ENCODE measurements at regions not wholly inside any gene's neighbourhood (a gene's known extent, or its start where the extent isn't known, plus 50 kb on each side); places are given as distances from the start of the nearest gene placed in this dataset.
A peak's percentile ranks its signal among the peaks of the same experiment; 100 is the strongest.

- intact Hi-C loops (cut with DNase I, micrococcal nuclease): no loop called here
- POLR2A ChIA-PET: no interaction called here
- Mint-ChIP-seq H3K4me3 (no peak overlapping the region), H3K4me1 (no peaks in the 10 kb centered on the region), H3K36me3 (ENCODE audit: low read depth) (no peaks in the 10 kb centered on the region), H3K27ac (no peak overlapping the region), H3K9me3 (ENCODE audit: low read depth) (no peaks in the 10 kb centered on the region), H3K27me3 (peaks cover 15% of the 10 kb centered on the region)
- no peak for DNase-seq
- CTCF ChIA-PET: no interaction called here
- ATAC-seq: no peak
These were observed 89.4 kb upstream of the DRD2 start for GRCh38 chr11:113564527-113565130.

DNA sequence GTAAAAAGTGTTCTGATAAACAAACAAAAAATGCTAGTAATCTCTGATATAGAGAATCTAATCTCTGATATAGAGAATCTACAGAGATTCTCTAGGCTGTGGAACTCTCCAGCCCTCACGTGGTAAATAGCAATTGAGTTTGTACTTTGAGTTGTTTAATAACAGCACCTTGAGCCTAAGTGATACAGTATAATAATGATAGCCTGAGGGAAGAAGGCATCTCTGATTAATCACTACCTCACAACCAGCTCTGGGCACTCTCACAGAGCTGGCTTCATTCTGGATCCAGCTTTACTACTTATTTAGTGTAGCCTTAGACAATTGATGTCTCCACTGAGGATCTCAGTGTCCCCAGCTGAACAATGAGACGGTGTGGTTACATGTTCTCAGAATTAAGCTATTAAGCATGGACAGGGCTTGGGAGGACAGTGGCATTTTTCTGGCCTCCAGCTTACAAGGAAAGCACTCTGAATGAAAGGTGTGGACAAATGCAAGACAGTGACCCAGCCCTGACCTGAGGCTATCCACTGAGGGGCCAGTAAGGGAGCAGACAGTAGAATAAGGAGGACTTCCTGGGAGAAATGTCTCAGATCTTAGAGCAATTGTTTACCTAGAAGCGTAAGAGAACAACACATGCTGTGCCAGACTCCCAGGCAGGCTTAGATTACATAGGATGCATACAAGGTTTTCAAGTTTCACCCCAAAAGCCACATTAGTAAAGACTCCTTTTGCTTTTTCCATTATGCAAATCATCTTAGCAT, 88.7 kb upstream of the DRD2 start:
- ChIA-PET POLR2A (no interaction called here), CTCF (no interaction called here)
- no peaks in the 10 kb centered on the region for H3K9me3 Mint-ChIP-seq (ENCODE audit: low read depth)

DNA sequence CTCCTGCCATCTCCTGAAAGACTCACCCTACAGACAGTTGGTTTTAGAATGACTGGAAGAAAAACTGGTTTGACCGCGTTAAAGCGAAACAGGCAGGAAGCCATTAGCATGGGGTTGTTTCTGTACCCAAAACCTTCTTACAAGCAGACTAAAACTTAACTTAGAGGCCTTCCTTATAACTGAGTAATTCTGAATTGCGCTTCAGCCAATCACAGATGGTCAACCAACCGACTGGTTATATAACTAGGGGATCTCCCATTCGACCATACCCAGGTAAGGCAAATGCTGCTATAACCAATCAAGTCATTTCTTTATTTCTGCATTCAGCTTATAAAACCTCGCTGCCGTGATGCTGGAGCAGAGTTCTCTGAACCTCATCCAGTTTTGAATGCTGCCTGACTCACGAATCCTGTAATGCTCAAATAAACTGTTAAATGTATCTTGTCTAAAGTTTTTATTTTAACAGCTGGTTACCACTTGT, 87.8 kb upstream of the DRD2 start:
- Mint-ChIP-seq H3K9me3 (ENCODE audit: low read depth) (no peaks in the 10 kb centered on the region), H3K4me1 (no peaks in the 10 kb centered on the region), H3K27me3 (peaks cover 13% of the 10 kb centered on the region), H3K27ac (no peak overlapping the region), H3K36me3 (ENCODE audit: low read depth) (no peaks in the 10 kb centered on the region), H3K4me3 (no peak overlapping the region)
- intact Hi-C loops (cut with DNase I, micrococcal nuclease): no loop called here
- ATAC-seq: peak; percentile 76
- ChIA-PET POLR2A (no interaction called here), CTCF (interaction anchor here (0.9 kb wide), 1 partner anchor 234 kb away, joined by 4 read pairs; no protein-coding TSS in a partner anchor)
- peak; percentile 13 for DNase-seq

More for the DNA sequence above, 88.7 kb upstream of the DRD2 start:
- Mint-ChIP-seq H3K27me3 (peaks cover 15% of the 10 kb centered on the region), H3K27ac (no peak overlapping the region), H3K36me3 (ENCODE audit: low read depth) (no peaks in the 10 kb centered on the region), H3K4me3 (no peak overlapping the region), H3K4me1 (no peaks in the 10 kb centered on the region)
- no peak for ATAC-seq
- DNase-seq: no peak
- intact Hi-C loops (cut with DNase I, micrococcal nuclease): no loop called here

GRCh38 chr11:113562576-113562975, 87.4 kb upstream of the DRD2 start:
- H3K9me3 Mint-ChIP-seq (ENCODE audit: low read depth): no peaks in the 10 kb centered on the region
- intact Hi-C loops (cut with DNase I, micrococcal nuclease): no loop called here
- no peaks in the 10 kb centered on the region for H3K4me1 Mint-ChIP-seq
- CTCF ChIA-PET: interaction anchor here (0.9 kb wide), 1 partner anchor 235 kb away, joined by 4 read pairs; no protein-coding TSS in a partner anchor
- POLR2A ChIA-PET: no interaction called here
- no peak overlapping the region for H3K27ac Mint-ChIP-seq
- no peaks in the 10 kb centered on the region for H3K36me3 Mint-ChIP-seq (ENCODE audit: low read depth)
- peaks cover 13% of the 10 kb centered on the region for H3K27me3 Mint-ChIP-seq
- ATAC-seq (peak; percentile 35), DNase-seq (no peak)
- H3K4me3 Mint-ChIP-seq: no peak overlapping the region

DNA sequence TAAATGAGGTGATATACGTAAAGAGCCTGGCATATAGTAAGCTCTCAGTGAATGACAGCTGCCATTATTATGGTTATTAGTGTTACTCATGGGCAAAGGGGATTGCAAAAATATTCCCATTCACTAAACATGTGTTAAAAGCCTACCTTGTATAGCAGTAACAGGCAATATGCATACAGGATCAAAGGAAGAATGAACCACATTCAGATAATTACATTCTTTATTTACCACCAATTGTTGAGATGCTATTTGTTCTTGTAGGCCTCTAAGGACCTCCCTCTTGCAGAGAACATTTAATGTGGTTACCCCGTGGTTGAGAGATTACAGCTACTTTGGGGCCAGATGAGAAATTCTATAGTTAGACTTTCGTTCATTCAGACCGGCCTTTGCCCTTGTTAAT, 82.7 kb upstream of the DRD2 start:
- Mint-ChIP-seq H3K4me1 (no peaks in the 10 kb centered on the region), H3K27me3 (peaks cover 4% of the 10 kb centered on the region), H3K4me3 (no peak overlapping the region), H3K36me3 (ENCODE audit: low read depth) (no peaks in the 10 kb centered on the region), H3K27ac (no peak overlapping the region), H3K9me3 (ENCODE audit: low read depth) (no peaks in the 10 kb centered on the region)
- intact Hi-C loops (cut with DNase I, micrococcal nuclease): no loop called here
- no peak for ATAC-seq
- no peak for DNase-seq
- POLR2A ChIA-PET: no interaction called here
- CTCF ChIA-PET: no interaction called here

- H3K4me3 Mint-ChIP-seq: no peak overlapping the region
- H3K27ac Mint-ChIP-seq: no peak overlapping the region
- H3K4me1 Mint-ChIP-seq: no peaks in the 10 kb centered on the region
- intact Hi-C loops (cut with DNase I, micrococcal nuclease): no loop called here
- H3K36me3 Mint-ChIP-seq (ENCODE audit: low read depth): no peaks in the 10 kb centered on the region
- no peaks in the 10 kb centered on the region for H3K9me3 Mint-ChIP-seq (ENCODE audit: low read depth)
- ATAC-seq (no peak), DNase-seq (no peak)
- peaks cover 7% of the 10 kb centered on the region for H3K27me3 Mint-ChIP-seq
- CTCF ChIA-PET: interaction anchor here (0.6 to 1.2 kb wide), 3 partner anchors 16 to 35 kb away, joined by 3 to 4 read pairs (median 4); no protein-coding TSS in a partner anchor
- POLR2A ChIA-PET: no interaction called here
These were observed 80.8 kb upstream of the DRD2 start for GRCh38 chr11:113556036-113556435.

GRCh38 chr11:113555071-113555619, 79.9 kb upstream of the DRD2 start:
- no peaks in the 10 kb centered on the region for H3K9me3 Mint-ChIP-seq (ENCODE audit: low read depth)
- peaks cover 8% of the 10 kb centered on the region for H3K27me3 Mint-ChIP-seq
- no peak overlapping the region for H3K27ac Mint-ChIP-seq
- no peaks in the 10 kb centered on the region for H3K4me1 Mint-ChIP-seq
- no peak for DNase-seq
- H3K4me3 Mint-ChIP-seq: no peak overlapping the region
- ChIA-PET POLR2A (no interaction called here), CTCF (interaction anchor here (0.5 to 0.8 kb wide), 2 partner anchors 22 to 187 kb away, joined by 3 read pairs; no protein-coding TSS in a partner anchor)
- ATAC-seq: no peak
- H3K36me3 Mint-ChIP-seq (ENCODE audit: low read depth): no peaks in the 10 kb centered on the region
- intact Hi-C loops (cut with DNase I, micrococcal nuclease): no loop called here

- ChIA-PET CTCF (interaction anchor here (0.7 kb wide), 1 partner anchor 242 kb away, joined by 4 read pairs; no protein-coding TSS in a partner anchor), POLR2A (no interaction called here)
- H3K36me3 Mint-ChIP-seq (ENCODE audit: low read depth): no peaks in the 10 kb centered on the region
- H3K9me3 Mint-ChIP-seq (ENCODE audit: low read depth): no peaks in the 10 kb centered on the region
- peaks cover 13% of the 10 kb centered on the region for H3K27me3 Mint-ChIP-seq
- no peak overlapping the region for H3K27ac Mint-ChIP-seq
- no peak overlapping the region for H3K4me3 Mint-ChIP-seq
- ATAC-seq (no peak), DNase-seq (no peak)
- H3K4me1 Mint-ChIP-seq: no peaks in the 10 kb centered on the region
- intact Hi-C loops (cut with DNase I, micrococcal nuclease): no loop called here
These were observed 79.3 kb upstream of the DRD2 start for GRCh38 chr11:113554526-113554925.

DNA sequence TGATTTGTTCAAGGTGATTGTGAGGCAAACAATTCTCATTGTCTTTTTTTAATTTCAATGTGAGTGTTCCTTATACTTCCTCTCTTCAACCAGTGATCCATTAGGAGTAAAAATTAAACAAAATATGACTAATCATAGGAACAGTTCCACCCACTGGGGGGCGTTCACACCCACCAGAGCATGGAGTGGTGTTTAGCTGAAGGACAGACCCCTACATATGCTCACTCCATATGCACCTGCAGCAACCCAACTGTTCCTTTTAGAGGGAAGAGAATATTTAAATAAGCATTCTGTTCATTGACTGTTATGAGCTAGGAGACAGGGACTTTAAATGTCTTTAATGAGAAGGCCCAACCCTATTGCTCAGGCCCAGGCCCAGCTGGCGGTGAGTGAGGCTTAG, 78.7 kb upstream of the DRD2 start:
- Mint-ChIP-seq H3K4me1 (no peaks in the 10 kb centered on the region), H3K4me3 (no peak overlapping the region), H3K9me3 (ENCODE audit: low read depth) (no peaks in the 10 kb centered on the region), H3K36me3 (ENCODE audit: low read depth) (no peaks in the 10 kb centered on the region), H3K27me3 (peaks cover 17% of the 10 kb centered on the region), H3K27ac (no peak overlapping the region)
- intact Hi-C loops (cut with DNase I, micrococcal nuclease): no loop called here
- POLR2A ChIA-PET: no interaction called here
- no peak for ATAC-seq
- CTCF ChIA-PET: interaction anchor here (0.7 kb wide), 1 partner anchor 241 kb away, joined by 4 read pairs; no protein-coding TSS in a partner anchor
- no peak for DNase-seq

DNA sequence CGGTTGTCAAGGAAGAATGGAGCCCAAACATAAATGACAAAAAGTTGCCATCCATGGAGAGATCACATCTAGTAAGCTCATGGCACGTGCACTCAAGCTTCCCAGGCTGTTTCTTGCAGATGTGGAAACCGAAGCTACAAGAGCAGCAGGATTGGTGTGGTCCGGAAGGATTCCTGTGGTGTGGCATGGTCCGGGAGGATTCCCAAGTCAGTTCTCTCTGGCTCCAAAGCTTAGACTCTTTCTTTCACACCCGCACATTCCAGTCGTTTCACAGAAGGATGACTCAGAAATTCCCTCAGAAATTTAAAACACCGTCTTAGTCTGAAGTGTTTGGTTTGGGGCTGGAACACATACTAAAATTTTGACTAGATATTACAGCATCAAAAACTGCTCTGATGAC, 78.0 kb upstream of the DRD2 start:
- CTCF ChIA-PET: no interaction called here
- no peak overlapping the region for H3K27ac Mint-ChIP-seq
- intact Hi-C loops (cut with DNase I, micrococcal nuclease): no loop called here
- no peaks in the 10 kb centered on the region for H3K9me3 Mint-ChIP-seq (ENCODE audit: low read depth)
- peaks cover 19% of the 10 kb centered on the region for H3K27me3 Mint-ChIP-seq
- POLR2A ChIA-PET: no interaction called here
- no peaks in the 10 kb centered on the region for H3K4me1 Mint-ChIP-seq
- H3K36me3 Mint-ChIP-seq (ENCODE audit: low read depth): no peaks in the 10 kb centered on the region
- no peak for ATAC-seq
- H3K4me3 Mint-ChIP-seq: no peak overlapping the region
- DNase-seq: no peak

- POLR2A ChIA-PET: no interaction called here
- DNase-seq: no peak
- no peaks in the 10 kb centered on the region for H3K9me3 Mint-ChIP-seq (ENCODE audit: low read depth)
- no peaks in the 10 kb centered on the region for H3K4me1 Mint-ChIP-seq
- no peak overlapping the region for H3K27ac Mint-ChIP-seq
- no peak overlapping the region for H3K4me3 Mint-ChIP-seq
- ATAC-seq: no peak
- CTCF ChIA-PET: interaction anchor here (0.6 kb wide), 2 partner anchors 247 to 1824 kb away, joined by 3 read pairs; no protein-coding TSS in a partner anchor
- intact Hi-C loops (cut with DNase I, micrococcal nuclease): no loop called here
- H3K27me3 Mint-ChIP-seq: peaks cover 21% of the 10 kb centered on the region
- no peaks in the 10 kb centered on the region for H3K36me3 Mint-ChIP-seq (ENCODE audit: low read depth)
These were observed 77.1 kb upstream of the DRD2 start for GRCh38 chr11:113552271-113552670.

- Mint-ChIP-seq H3K27me3 (peaks cover 21% of the 10 kb centered on the region), H3K9me3 (ENCODE audit: low read depth) (no peaks in the 10 kb centered on the region), H3K4me1 (no peaks in the 10 kb centered on the region), H3K36me3 (ENCODE audit: low read depth) (no peaks in the 10 kb centered on the region), H3K4me3 (no peak overlapping the region), H3K27ac (no peak overlapping the region)
- DNase-seq (no peak), ATAC-seq (no peak)
- ChIA-PET POLR2A (no interaction called here), CTCF (interaction anchor here (0.6 kb wide), 2 partner anchors 246 to 1824 kb away, joined by 3 read pairs; no protein-coding TSS in a partner anchor)
- intact Hi-C loops (cut with DNase I, micrococcal nuclease): no loop called here
These were observed 76.4 kb upstream of the DRD2 start for GRCh38 chr11:113551645-113552044.
